Vagina (tissue), 2 donors: ENCODE measurements at regions not wholly inside any gene's neighbourhood (a gene's known extent, or its start where the extent isn't known, plus 50 kb on each side); places are given as distances from the start of the nearest gene placed in this dataset.

Experiments used
- POLR2A ChIP-seq, 2 donors: fragments of 450-650 bp; IDR thresholded peaks; one replicate each; pipeline ENCODE4 v1.6.1; 2017; ENCODE audit warnings: antibody characterized with exemption in 2 of 2, mild to moderate bottlenecking in 2 of 2, moderate library complexity in 2 of 2
- POLR2AphosphoS5 ChIP-seq, 2 donors: sonication (generic); formaldehyde crosslinking; IDR thresholded peaks; one replicate each; pipeline ENCODE4 v1.9.0; 2017; ENCODE audit warnings: antibody characterized with exemption in 2 of 2, mild to moderate bottlenecking in 2 of 2, low read depth in 1 of 2; ENCODE audit not compliant: insufficient read depth in 1 of 2
- TF ChIP-seq, protein P1 (sequence below), 3 experiments: fragments of 450-650 bp in 2 of 3; fragments of 200-600 bp in 1 of 3; sonication (generic) in 1 of 3; IDR thresholded peaks; one replicate each; pipeline ENCODE4 v1.5.1; 2017 to 2019; ENCODE audit warnings: antibody characterized with exemption in 3 of 3, mild to moderate bottlenecking in 2 of 3, moderate library complexity in 2 of 3

DNA sequence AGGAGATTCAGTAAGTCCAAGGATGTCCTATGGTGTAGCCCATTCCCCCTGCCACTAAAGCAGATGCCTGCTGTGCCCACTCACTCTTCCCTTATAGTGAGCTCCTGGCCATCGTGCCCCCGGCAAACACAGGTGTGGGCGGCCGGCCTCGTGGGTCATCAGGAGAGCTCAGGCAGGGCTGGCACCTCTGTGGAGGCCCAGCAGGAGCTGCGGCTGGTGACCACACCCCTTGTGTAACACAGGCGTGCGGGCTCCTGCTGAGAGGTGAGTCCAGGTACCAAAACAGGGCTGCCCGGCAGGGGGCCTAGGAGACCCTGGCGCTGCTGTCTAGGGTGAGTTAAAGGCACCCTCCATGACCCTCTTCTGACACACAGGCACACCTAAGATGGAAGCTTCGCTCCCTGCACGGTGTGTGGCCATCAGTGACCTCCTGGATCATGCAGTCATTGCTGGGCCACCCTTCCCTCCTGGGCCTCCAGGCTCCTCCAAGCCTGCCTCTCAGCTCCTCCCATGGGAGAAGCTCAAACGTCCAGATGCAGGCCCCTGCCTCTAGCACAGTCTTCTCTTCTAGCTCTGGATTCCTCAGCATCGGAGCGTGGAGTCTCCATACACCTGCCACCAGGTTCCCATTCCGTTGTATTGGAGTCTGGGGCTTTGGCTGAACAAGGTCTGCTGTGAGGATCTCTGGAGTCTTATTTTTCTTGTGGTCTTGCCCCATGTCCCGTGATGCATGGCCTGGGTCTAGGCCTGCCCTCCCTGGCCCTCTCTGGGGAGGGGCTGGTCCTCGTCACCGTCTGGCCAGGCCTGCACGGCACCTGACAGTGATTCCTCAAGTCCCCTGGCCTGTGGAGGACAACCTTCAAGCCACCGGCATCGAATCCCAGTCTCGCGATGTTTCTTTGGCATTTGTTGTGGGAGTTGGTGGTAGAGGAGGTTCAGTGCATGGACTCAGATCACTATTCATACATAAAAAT is 246.9 kb downstream of the ACKR3 start:
- TF ChIP-seq, protein P1, sequence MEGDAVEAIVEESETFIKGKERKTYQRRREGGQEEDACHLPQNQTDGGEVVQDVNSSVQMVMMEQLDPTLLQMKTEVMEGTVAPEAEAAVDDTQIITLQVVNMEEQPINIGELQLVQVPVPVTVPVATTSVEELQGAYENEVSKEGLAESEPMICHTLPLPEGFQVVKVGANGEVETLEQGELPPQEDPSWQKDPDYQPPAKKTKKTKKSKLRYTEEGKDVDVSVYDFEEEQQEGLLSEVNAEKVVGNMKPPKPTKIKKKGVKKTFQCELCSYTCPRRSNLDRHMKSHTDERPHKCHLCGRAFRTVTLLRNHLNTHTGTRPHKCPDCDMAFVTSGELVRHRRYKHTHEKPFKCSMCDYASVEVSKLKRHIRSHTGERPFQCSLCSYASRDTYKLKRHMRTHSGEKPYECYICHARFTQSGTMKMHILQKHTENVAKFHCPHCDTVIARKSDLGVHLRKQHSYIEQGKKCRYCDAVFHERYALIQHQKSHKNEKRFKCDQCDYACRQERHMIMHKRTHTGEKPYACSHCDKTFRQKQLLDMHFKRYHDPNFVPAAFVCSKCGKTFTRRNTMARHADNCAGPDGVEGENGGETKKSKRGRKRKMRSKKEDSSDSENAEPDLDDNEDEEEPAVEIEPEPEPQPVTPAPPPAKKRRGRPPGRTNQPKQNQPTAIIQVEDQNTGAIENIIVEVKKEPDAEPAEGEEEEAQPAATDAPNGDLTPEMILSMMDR (IDR thresholded peaks at IDR 0.05), result no peak
- no peak for TF ChIP-seq POLR2A (IDR thresholded peaks at IDR 0.05)
- TF ChIP-seq POLR2AphosphoS5 (IDR thresholded peaks at IDR 0.05; ENCODE audit: insufficient read depth in 1 of 2, low read depth in 1 of 2), result no peak
